Transverse colon (tissue), 3 donors: ENCODE measurements at regions not wholly inside any gene's neighbourhood (a gene's known extent, or its start where the extent isn't known, plus 50 kb on each side); places are given as distances from the start of the nearest gene placed in this dataset.

Experiments
- EP300 ChIP-seq: sonication (generic); formaldehyde crosslinking; IDR thresholded peaks from one replicate; pipeline ENCODE4 v1.6.1; 2017; ENCODE audit warnings: antibody characterized with exemption, low read depth
- POLR2A ChIP-seq: fragments of 450-650 bp; IDR thresholded peaks from one replicate; pipeline ENCODE4 v1.6.1; 2016; ENCODE audit warnings: antibody characterized with exemption, mild to moderate bottlenecking, moderate library complexity
- TF ChIP-seq, protein P1 (sequence below), 5 experiments: fragments of 200-600 bp in 3 of 5; fragments of 450-650 bp in 2 of 5; sonication (generic) in 3 of 5; IDR thresholded peaks; 1 replicate in 2 of 5; 2 replicates in 3 of 5; pipeline ENCODE4 v1.5.1; 2016 to 2017; ENCODE audit warnings: antibody characterized with exemption in 5 of 5, inconsistent platforms in 3 of 5, mild to moderate bottlenecking in 2 of 5, moderate library complexity in 1 of 5

DNA sequence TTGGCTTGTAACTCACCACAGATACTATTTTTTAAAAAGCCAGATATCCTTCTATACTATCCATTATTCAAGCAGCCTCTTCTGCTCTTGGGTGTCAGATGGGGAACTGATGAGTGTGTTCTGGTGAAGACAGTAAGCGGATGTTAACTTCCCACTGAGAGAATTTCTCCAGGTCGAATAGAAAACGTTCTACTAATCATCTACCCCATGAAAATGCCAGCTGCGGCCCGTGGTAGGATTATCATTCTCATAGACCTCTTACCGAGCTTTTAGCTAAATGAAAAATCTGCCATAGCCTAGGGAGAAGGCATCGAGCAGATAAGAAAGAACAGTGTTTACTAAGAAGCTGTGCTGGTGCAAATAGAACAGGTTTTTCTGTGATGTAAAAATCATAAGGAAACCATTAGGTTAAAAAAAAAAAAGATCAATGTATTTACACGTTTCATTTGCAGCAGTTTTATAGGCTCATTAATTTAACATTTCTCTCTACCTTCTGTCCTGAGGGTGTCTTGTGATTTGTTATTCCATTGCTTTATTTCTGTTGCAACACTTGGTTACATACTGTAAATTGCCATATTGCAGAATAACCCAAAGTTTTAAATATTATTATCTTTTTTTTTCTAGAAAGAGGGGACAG lies 1521.5 kb upstream of the ZEB2 start:
- no peak for TF ChIP-seq POLR2A
- TF ChIP-seq, protein P1, sequence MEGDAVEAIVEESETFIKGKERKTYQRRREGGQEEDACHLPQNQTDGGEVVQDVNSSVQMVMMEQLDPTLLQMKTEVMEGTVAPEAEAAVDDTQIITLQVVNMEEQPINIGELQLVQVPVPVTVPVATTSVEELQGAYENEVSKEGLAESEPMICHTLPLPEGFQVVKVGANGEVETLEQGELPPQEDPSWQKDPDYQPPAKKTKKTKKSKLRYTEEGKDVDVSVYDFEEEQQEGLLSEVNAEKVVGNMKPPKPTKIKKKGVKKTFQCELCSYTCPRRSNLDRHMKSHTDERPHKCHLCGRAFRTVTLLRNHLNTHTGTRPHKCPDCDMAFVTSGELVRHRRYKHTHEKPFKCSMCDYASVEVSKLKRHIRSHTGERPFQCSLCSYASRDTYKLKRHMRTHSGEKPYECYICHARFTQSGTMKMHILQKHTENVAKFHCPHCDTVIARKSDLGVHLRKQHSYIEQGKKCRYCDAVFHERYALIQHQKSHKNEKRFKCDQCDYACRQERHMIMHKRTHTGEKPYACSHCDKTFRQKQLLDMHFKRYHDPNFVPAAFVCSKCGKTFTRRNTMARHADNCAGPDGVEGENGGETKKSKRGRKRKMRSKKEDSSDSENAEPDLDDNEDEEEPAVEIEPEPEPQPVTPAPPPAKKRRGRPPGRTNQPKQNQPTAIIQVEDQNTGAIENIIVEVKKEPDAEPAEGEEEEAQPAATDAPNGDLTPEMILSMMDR (IDR thresholded peaks at IDR 0.05) = no peak
- TF ChIP-seq EP300 = no peak
